ENCODE measurements at regions not wholly inside any gene's neighbourhood (a gene's known extent, or its start where the extent isn't known, plus 50 kb on each side); places are given as distances from the start of the nearest gene placed in this dataset.
A peak's percentile ranks its signal among the peaks of the same experiment; 100 is the strongest.

GRCh38 chr5:111930449-111930848, 173.5 kb upstream of the NREP start:
- Histone ChIP-seq H3K36me3 (ENCODE audit: insufficient read depth, low read length) (no peaks in the 10 kb centered on the region), H3K9ac (ENCODE audit: low read length) (peak overlapping the region; percentile 46), H3K9me3 (ENCODE audit: insufficient read depth, low read depth, low read length) (no peaks in the 10 kb centered on the region), H3K4me3 (ENCODE audit: insufficient read depth, low read depth, low read length) (no peak overlapping the region), H2AFZ (ENCODE audit: low read depth, low read length) (no peak overlapping the region), H3K27me3 (ENCODE audit: insufficient read depth, low read length) (no peaks in the 10 kb centered on the region), H3K79me2 (ENCODE audit: insufficient read depth, low read length) (no peaks in the 10 kb centered on the region), H4K20me1 (ENCODE audit: insufficient read depth, low read length) (no peaks in the 10 kb centered on the region), H3K4me1 (ENCODE audit: insufficient read depth, low read length) (peaks cover 45% of the 10 kb centered on the region), H3K27ac (ENCODE audit: low read depth, low read length) (peak overlapping the region; percentile 70), H3K4me2 (ENCODE audit: low read length) (no peak overlapping the region)
- Mint-ChIP-seq H3K27ac (ENCODE audit: unreplicated experiment) (no peak overlapping the region), H3K27me3 (ENCODE audit: low read depth, unreplicated experiment) (no peaks in the 10 kb centered on the region), H3K36me3 (ENCODE audit: low read depth, unreplicated experiment) (no peaks in the 10 kb centered on the region), H3K4me3 (ENCODE audit: unreplicated experiment) (no peak overlapping the region), H3K9me3 (ENCODE audit: unreplicated experiment) (peaks cover 6% of the 10 kb centered on the region), H3K4me1 (ENCODE audit: low read depth, unreplicated experiment) (peaks cover 35% of the 10 kb centered on the region)
- DNase-seq (ENCODE audit: low read depth) (no peak), FAIRE-seq (no peak)
- TF ChIP-seq CTCF (IDR thresholded peaks at IDR 0.05; ENCODE audit: insufficient read depth, low read depth, low read length) (no peak), EZH2 (IDR thresholded peaks at IDR 0.05; ENCODE audit: insufficient read depth, low read length) (no peak)

DNA sequence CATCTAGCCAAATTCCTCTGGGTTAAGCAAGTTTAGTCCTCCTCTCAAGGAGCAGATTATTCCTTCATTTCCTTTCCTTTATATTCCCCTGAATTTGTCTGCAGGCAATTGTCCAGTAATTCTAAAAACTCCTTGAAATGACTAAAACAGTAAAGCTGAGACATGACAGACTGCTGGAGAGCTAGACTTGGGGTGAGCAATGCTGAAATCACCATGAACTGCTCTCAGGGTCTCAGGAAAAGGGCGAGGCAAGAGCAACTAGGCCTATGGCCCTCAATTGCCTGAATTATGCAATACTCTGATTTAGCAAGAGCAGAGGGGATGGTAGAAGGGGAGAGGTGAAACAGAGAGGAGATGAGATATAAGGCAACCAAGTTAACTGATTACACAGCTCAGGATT, 172.9 kb upstream of the NREP start:
- H3K4me2 ChIP-seq (ENCODE audit: low read length): peak overlapping the region; percentile 6
- H2AFZ ChIP-seq (ENCODE audit: low read depth, low read length): peak overlapping the region; percentile 11
- H4K20me1 ChIP-seq (ENCODE audit: insufficient read depth, low read length): no peaks in the 10 kb centered on the region
- H3K9me3 ChIP-seq (ENCODE audit: insufficient read depth, low read depth, low read length): no peaks in the 10 kb centered on the region
- peak; percentile 95 for DNase-seq (ENCODE audit: low read depth)
- peak overlapping the region; percentile 57 for H3K9ac ChIP-seq (ENCODE audit: low read length)
- Mint-ChIP-seq H3K4me3 (ENCODE audit: unreplicated experiment) (no peak overlapping the region), H3K36me3 (ENCODE audit: low read depth, unreplicated experiment) (peaks cover 2% of the 10 kb centered on the region), H3K27me3 (ENCODE audit: low read depth, unreplicated experiment) (no peaks in the 10 kb centered on the region), H3K9me3 (ENCODE audit: unreplicated experiment) (peaks cover 6% of the 10 kb centered on the region), H3K4me1 (ENCODE audit: low read depth, unreplicated experiment) (peaks cover 33% of the 10 kb centered on the region), H3K27ac (ENCODE audit: unreplicated experiment) (peak overlapping the region; percentile 76)
- TF ChIP-seq EZH2 (IDR thresholded peaks at IDR 0.05; ENCODE audit: insufficient read depth, low read length) (no peak), CTCF (IDR thresholded peaks at IDR 0.05; ENCODE audit: insufficient read depth, low read depth, low read length) (no peak)
- H3K4me3 ChIP-seq (ENCODE audit: insufficient read depth, low read depth, low read length): no peak overlapping the region
- FAIRE-seq: peak; percentile 89
- no peaks in the 10 kb centered on the region for H3K27me3 ChIP-seq (ENCODE audit: insufficient read depth, low read length)
- peaks cover 45% of the 10 kb centered on the region for H3K4me1 ChIP-seq (ENCODE audit: insufficient read depth, low read length)
- peak overlapping the region; percentile 70 for H3K27ac ChIP-seq (ENCODE audit: low read depth, low read length)
- H3K36me3 ChIP-seq (ENCODE audit: insufficient read depth, low read length): no peaks in the 10 kb centered on the region
- H3K79me2 ChIP-seq (ENCODE audit: insufficient read depth, low read length): no peaks in the 10 kb centered on the region

DNA sequence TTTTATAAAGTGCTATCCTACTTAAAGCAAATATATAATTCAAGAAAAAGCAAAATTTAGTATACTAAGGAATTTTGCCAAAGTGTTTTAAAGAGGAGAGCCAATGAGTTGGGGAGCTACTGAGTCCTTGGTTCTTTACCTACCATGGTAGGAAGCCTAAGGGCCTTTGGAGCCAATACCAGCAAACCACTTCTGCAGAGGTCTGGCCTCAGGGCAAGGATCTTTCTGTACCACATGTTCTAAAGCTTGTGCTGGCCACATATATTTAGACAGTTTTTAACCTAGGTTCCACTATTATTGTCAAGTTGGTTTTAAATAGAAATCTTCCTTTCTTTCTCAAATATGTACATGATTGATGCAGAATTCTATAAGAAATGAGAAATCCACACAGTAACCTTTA, 172.3 kb upstream of the NREP start:
- Mint-ChIP-seq H3K9me3 (ENCODE audit: unreplicated experiment) (peaks cover 6% of the 10 kb centered on the region), H3K36me3 (ENCODE audit: low read depth, unreplicated experiment) (peaks cover 2% of the 10 kb centered on the region), H3K27ac (ENCODE audit: unreplicated experiment) (peak overlapping the region; percentile 76), H3K27me3 (ENCODE audit: low read depth, unreplicated experiment) (no peaks in the 10 kb centered on the region), H3K4me1 (ENCODE audit: low read depth, unreplicated experiment) (peaks cover 33% of the 10 kb centered on the region), H3K4me3 (ENCODE audit: unreplicated experiment) (no peak overlapping the region)
- H3K79me2 ChIP-seq (ENCODE audit: insufficient read depth, low read length): no peaks in the 10 kb centered on the region
- DNase-seq (ENCODE audit: low read depth): no peak
- FAIRE-seq: no peak
- no peaks in the 10 kb centered on the region for H3K9me3 ChIP-seq (ENCODE audit: insufficient read depth, low read depth, low read length)
- H3K36me3 ChIP-seq (ENCODE audit: insufficient read depth, low read length): no peaks in the 10 kb centered on the region
- H3K4me3 ChIP-seq (ENCODE audit: insufficient read depth, low read depth, low read length): no peak overlapping the region
- TF ChIP-seq EZH2 (IDR thresholded peaks at IDR 0.05; ENCODE audit: insufficient read depth, low read length) (no peak), CTCF (IDR thresholded peaks at IDR 0.05; ENCODE audit: insufficient read depth, low read depth, low read length) (no peak)
- H3K4me2 ChIP-seq (ENCODE audit: low read length): peak overlapping the region; percentile 6
- H2AFZ ChIP-seq (ENCODE audit: low read depth, low read length): no peak overlapping the region
- H4K20me1 ChIP-seq (ENCODE audit: insufficient read depth, low read length): no peaks in the 10 kb centered on the region
- H3K27me3 ChIP-seq (ENCODE audit: insufficient read depth, low read length): no peaks in the 10 kb centered on the region
- peak overlapping the region; percentile 70 for H3K27ac ChIP-seq (ENCODE audit: low read depth, low read length)
- H3K9ac ChIP-seq (ENCODE audit: low read length): peak overlapping the region; percentile 57
- peaks cover 45% of the 10 kb centered on the region for H3K4me1 ChIP-seq (ENCODE audit: insufficient read depth, low read length)

Data from astrocyte (in vitro differentiated cells and primary cell).